Breast epithelium (tissue), 4 donors: ENCODE measurements at regions not wholly inside any gene's neighbourhood (a gene's known extent, or its start where the extent isn't known, plus 50 kb on each side); places are given as distances from the start of the nearest gene placed in this dataset.

Source experiments
- DNase-seq, 2 donors: peaks; one replicate each; pipeline ENCODE4 v3.0.0-alpha.2; 2019; ENCODE audit warnings: low spot score in 2 of 2
- H3K27ac ChIP-seq, 2 donors: fragments of 200-600 bp; sonication (generic) in 1 of 2; one replicate each; pipeline ENCODE4 v1.5.1; 2016 to 2019; ENCODE audit warnings: mild to moderate bottlenecking in 1 of 2
- H3K27me3 ChIP-seq, 2 donors: fragments of 200-600 bp; sonication (generic) in 1 of 2; one replicate each; pipeline versions ENCODE4 v1.5.1 to v1.6.0; 2017 to 2019; ENCODE audit warnings: control low read depth in 1 of 2, mild to moderate bottlenecking in 1 of 2
- H3K36me3 ChIP-seq: fragments of 200-600 bp; one replicate; pipeline ENCODE4 v1.5.1; 2019
- H3K4me1 ChIP-seq, 2 donors: fragments of 200-600 bp; sonication (generic); one replicate each; pipeline ENCODE4 v1.5.1; 2016 to 2019; ENCODE audit warnings: control low read depth in 1 of 2
- H3K4me3 ChIP-seq, 3 donors: fragments of 200-600 bp; sonication (generic); 1 replicate in 2 of 3; 2 replicates in 1 of 3; pipeline ENCODE4 v1.5.1; 2016 to 2019; ENCODE audit warnings: mild to moderate bottlenecking in 3 of 3, moderate library complexity in 2 of 3
- H3K9me3 ChIP-seq, 2 donors: fragments of 200-600 bp; sonication (generic) in 1 of 2; one replicate each; pipeline ENCODE4 v1.5.1; 2016 to 2019; ENCODE audit warnings: control low read depth in 1 of 2
- POLR2A ChIP-seq: fragments of 450-650 bp; IDR thresholded peaks from one replicate; pipeline ENCODE4 v1.6.1; 2016; ENCODE audit warnings: antibody characterized with exemption, mild to moderate bottlenecking, moderate library complexity
- POLR2AphosphoS5 ChIP-seq, 3 donors: sonication (generic); formaldehyde crosslinking; IDR thresholded peaks; one replicate each; pipeline ENCODE4 v1.6.1; 2017; ENCODE audit warnings: antibody characterized with exemption in 3 of 3
- intact Hi-C: fragments of 100-400 bp; cut with DNase I; formaldehyde crosslinking; loops from one replicate; pipeline ENCODE4 v1.15.1; 2023; ENCODE audit warnings: low total_unique reads
- TF ChIP-seq, protein P1 (sequence below), 3 donors: fragments of 450-650 bp; IDR thresholded peaks; one replicate each; pipeline ENCODE4 v1.5.1; 2016 to 2017; ENCODE audit warnings: antibody characterized with exemption in 3 of 3, mild to moderate bottlenecking in 3 of 3, moderate library complexity in 3 of 3

DNA sequence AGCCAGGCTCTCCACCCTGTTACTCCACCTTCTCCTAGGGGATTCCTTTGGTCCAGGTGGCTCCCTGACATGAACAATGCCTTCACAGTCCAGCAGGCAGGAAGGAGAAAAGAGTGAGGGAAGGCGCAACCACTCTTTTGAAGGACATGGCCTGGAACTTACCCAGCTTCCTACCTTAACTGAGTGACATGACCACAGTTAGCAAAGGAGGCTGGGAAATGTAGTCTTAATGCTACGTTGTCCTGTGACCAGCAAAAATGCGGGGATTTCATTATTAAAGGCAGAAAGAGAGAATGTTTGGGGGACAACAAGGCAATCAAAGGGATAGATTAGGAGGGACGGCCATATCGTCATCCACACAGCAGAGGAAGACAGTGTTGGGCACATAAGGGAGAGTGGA, 100.3 kb upstream of the ERCC6L2 start:
- Histone ChIP-seq H3K27me3 (no peaks in the 10 kb centered on the region), H3K36me3 (no peaks in the 10 kb centered on the region), H3K4me1 (no peaks in the 10 kb centered on the region), H3K4me3 (no peak overlapping the region), H3K9me3 (no peaks in the 10 kb centered on the region), H3K27ac (no peak overlapping the region)
- no peak for DNase-seq
- intact Hi-C loops, result no loop called here
- TF ChIP-seq POLR2AphosphoS5 (IDR thresholded peaks at IDR 0.05), result no peak
- TF ChIP-seq, protein P1, sequence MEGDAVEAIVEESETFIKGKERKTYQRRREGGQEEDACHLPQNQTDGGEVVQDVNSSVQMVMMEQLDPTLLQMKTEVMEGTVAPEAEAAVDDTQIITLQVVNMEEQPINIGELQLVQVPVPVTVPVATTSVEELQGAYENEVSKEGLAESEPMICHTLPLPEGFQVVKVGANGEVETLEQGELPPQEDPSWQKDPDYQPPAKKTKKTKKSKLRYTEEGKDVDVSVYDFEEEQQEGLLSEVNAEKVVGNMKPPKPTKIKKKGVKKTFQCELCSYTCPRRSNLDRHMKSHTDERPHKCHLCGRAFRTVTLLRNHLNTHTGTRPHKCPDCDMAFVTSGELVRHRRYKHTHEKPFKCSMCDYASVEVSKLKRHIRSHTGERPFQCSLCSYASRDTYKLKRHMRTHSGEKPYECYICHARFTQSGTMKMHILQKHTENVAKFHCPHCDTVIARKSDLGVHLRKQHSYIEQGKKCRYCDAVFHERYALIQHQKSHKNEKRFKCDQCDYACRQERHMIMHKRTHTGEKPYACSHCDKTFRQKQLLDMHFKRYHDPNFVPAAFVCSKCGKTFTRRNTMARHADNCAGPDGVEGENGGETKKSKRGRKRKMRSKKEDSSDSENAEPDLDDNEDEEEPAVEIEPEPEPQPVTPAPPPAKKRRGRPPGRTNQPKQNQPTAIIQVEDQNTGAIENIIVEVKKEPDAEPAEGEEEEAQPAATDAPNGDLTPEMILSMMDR (IDR thresholded peaks at IDR 0.05), result no peak
- TF ChIP-seq POLR2A, result no peak

DNA sequence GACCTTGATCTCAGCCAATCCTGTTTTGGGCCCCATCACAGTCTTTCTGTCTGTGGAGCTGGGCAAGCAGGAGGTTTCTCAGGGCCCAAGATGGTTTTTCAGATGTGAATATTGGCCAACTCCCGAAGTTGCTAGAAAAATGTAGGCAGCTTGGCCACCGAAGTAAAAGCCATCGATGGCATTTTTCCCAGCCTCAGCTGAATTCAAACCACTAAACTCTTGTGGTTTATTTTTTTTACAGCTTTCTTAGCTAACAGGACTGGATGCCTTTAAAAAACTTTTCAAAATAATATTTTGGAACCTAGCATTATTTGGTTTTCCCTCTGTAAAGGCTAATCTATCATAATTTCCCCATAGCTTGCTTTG, 102.5 kb upstream of the ERCC6L2 start:
- no peaks in the 10 kb centered on the region for H3K27me3 ChIP-seq
- H3K36me3 ChIP-seq, result no peaks in the 10 kb centered on the region
- TF ChIP-seq POLR2A (no peak), POLR2AphosphoS5 (IDR thresholded peaks at IDR 0.05) (no peak)
- TF ChIP-seq, protein P1 (IDR thresholded peaks at IDR 0.05), result no peak
- peak overlapping the region in 1 of 3 donors; percentile 39 for H3K4me3 ChIP-seq
- intact Hi-C loops, result no loop called here
- peak overlapping the region in 1 of 2 donors; percentile 44 for H3K27ac ChIP-seq
- no peaks in the 10 kb centered on the region for H3K4me1 ChIP-seq
- no peak for DNase-seq
- no peaks in the 10 kb centered on the region for H3K9me3 ChIP-seq

DNA sequence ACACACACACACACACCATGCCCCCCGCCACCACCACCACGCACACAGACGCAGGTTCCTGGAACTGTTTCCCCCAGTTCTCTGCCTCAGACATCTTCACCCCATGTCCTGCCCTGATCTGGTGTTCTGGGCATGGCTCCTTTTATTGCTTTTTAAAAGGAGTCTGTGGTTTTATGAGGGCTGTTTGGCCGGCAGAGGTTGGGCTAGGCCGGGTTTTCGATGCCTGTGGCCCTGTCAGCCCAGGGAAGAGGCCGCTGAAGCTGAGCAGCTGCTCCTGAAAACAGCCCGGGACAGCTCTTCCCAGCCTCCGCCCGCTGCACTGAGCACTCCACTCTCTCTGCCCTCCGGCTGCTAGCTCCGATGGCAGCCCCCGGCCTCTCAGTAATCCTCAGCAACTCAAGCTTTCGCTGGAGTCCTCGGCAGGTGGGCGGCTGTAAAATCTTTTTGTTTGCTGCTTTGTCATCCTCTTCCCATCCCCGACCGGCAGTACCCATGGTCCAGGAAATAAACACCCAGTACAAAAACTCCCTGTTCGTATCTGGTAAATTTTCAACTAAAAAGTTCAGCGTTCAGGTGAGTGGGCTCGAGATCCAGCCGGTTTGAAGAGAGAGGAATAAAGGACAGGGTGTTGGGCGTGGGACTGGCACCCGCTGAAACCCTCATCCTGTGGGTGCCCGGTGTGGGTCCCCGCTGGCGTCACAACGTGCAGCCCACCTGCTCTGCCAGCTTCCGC, 103.0 kb upstream of the ERCC6L2 start:
- Histone ChIP-seq H3K27me3 (no peaks in the 10 kb centered on the region), H3K9me3 (no peaks in the 10 kb centered on the region), H3K4me1 (no peaks in the 10 kb centered on the region), H3K4me3 (peak overlapping the region in 2 of 3 donors; percentile 10 to 39), H3K36me3 (no peaks in the 10 kb centered on the region), H3K27ac (peak overlapping the region; percentile 27 to 44)
- TF ChIP-seq POLR2A, result no peak
- TF ChIP-seq POLR2AphosphoS5 (IDR thresholded peaks at IDR 0.05), result no peak
- TF ChIP-seq, protein P1 (IDR thresholded peaks at IDR 0.05), result no peak
- intact Hi-C loops, result no loop called here
- DNase-seq, result no peak

DNA sequence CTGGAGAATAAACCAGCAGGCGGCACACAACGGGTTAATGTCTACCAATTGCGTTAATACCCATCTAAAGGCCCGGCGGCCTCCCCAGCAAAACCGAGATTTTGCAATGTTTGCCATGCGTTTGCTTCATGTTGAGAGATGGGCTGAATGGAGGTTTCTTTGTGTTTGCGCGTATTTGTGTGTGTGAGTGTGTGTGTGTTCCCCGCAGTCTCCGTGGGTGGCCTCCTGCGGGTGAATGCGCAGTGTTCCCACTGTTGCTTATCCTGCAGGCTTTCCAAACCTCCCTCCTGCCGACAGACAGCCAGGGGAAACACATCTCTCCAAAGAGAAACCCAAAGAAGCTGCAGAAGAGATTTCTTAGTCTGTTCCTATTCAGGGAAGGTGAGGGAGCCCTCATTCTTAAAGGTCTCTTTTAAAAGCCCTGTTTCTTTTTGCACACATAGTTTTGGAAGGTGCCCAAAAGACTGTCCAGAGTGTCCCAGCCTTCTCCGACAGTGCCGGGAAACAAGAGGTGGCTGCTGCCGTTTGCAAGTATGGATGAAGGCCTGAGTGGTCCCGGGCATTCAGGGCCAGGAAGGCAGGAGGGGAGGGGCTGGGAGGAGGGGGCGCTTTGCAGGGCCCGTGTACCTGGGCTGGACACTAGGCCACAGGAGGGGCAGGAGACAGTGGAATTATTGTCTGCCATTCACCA, 103.8 kb upstream of the ERCC6L2 start:
- no peaks in the 10 kb centered on the region for H3K9me3 ChIP-seq
- TF ChIP-seq POLR2AphosphoS5 (IDR thresholded peaks at IDR 0.05) (no peak), POLR2A (no peak)
- TF ChIP-seq, protein P1 (IDR thresholded peaks at IDR 0.05), result no peak
- H3K36me3 ChIP-seq, result no peaks in the 10 kb centered on the region
- DNase-seq, result no peak
- no peaks in the 10 kb centered on the region for H3K27me3 ChIP-seq
- H3K4me1 ChIP-seq, result no peaks in the 10 kb centered on the region
- peak overlapping the region in 1 of 3 donors; percentile 30 for H3K4me3 ChIP-seq
- H3K27ac ChIP-seq, result no peak overlapping the region
- intact Hi-C loops, result no loop called here

DNA sequence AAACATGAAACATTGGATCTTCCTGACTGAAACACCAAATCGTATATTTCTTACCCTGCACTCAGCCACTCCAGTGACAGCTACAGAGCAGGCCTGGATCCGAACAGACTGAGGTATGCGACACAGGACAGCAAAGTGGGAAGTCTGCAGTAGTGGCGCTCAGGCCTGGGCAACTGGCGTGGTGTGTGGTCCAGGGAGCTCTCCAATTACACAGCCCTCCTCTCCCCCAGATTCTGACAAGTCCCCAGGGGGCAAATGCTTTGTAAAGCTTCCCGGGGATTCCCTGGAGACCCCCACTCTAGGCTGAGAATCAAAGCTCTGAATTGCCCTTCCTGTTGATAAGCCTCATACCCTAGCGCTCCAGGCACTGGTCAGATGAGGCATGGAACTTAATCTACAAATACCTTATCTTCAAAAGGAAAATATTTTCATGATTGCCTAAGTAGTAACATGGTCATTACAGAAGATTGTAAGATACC, 104.8 kb upstream of the ERCC6L2 start:
- Histone ChIP-seq H3K27ac (no peak overlapping the region), H3K27me3 (no peaks in the 10 kb centered on the region), H3K4me3 (no peak overlapping the region), H3K4me1 (no peaks in the 10 kb centered on the region), H3K36me3 (no peaks in the 10 kb centered on the region), H3K9me3 (no peaks in the 10 kb centered on the region)
- no peak for TF ChIP-seq POLR2A
- TF ChIP-seq POLR2AphosphoS5 (IDR thresholded peaks at IDR 0.05), result no peak
- TF ChIP-seq, protein P1 (IDR thresholded peaks at IDR 0.05), result no peak
- intact Hi-C loops, result no loop called here
- DNase-seq, result no peak
